NOMO-1 treated with dmso at 0.1 percent for 144 hours (cell line): ENCODE measurements at regions not wholly inside any gene's neighbourhood (a gene's known extent, or its start where the extent isn't known, plus 50 kb on each side); places are given as distances from the start of the nearest gene placed in this dataset.

Source experiments
- DNase-seq: peaks from one replicate; lab custom pipeline; 2025; ENCODE audit not compliant: unreplicated experiment; lab: John Stamatoyannopoulos, UW

DNA sequence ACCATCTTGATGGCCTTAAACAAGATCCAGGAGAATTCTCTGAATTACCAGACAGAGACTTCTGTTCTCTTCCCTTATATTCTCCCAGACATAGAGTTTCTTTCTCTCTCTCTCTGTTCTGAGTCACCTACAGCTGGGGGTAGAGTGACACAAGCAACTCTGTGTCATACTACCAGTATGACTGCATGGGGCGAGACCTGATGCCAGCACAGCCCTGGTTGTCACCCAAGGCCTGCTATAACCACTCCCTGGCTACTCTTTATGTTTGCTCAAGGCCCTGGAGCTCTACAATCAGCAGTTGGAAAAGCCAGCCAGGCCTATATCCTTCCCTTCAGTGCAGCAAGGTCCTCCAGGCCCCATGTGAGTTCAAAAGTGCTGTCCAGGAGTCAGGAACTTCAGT is 114.2 kb upstream of the TENT5D start:
- DNase-seq = no peak

DNA sequence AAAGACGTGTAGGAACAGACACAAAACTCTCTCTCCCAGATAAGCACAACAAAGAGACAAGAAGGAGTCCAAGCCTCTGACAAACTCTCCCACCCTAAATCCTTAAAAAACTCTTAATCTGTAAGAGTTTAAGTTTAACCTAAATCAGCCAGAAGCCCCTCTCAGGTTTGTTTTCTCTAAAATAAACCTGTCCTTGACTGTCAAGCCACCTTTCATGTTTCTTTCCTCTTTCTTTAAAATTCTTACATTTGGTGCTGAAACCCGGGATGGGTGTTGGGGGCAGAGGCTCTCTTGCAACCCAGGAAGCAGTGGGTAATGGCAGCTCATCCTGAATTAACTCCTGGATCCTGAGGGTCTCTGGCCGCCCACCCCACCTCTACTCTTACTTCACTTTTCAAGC is 107.8 kb upstream of the TENT5D start:
- DNase-seq = no peak

DNA sequence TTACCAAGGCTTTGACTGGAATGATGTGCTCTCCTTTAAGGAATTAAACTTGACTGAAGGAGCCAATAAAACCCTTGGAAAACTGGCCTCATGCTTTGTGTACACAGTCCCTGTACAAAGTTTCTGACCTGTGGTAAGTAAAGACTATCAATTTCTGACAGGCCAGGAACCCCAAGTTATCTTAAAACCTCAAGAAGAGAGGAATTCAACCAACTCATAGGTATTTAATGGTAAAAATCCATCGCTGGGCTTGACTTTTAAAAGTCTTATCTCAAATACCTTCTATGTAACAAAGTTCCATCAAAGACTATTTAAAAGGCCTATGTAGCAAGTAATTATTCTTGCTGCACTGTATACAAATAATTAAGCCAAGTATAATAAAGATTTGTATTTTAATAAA is 103.7 kb upstream of the TENT5D start:
- no peak for DNase-seq

DNA sequence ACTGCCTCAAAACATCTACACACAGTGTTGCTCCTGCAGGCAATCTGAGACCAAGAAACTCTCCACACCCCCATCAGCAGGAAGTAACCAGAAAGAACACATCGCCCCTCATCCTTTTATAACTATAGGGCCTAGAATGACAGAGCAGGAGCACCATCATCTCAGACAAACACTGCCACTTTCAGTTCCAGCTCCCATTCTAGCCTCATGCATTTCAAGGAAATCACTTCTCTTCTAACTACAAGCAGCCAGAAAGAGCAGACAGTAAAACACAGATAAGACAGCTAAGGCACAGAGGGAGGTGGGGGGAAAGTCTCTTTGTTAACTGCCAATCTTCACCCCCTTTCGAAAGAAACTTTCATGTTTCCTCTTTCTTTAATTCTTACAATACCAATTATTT is 102.6 kb upstream of the TENT5D start:
- DNase-seq = no peak

DNA sequence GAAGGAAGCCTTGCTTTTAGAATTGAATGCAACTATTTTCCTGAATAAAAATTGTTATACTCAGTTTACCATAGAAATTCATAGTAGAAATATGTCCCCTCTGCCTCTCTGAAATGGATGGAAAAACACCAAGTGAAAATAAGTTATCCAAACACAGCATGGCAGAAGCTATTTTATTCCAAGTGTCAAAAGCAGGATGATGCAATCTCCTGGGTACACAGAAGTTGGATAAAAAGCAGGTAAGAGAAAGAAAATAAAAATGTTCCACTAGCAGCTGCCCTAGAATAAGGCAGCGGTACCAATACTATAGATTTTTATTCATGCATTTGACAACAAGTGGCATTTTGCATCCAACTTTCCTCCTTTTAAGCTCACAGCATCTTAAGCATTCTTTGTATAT is 89.0 kb upstream of the TENT5D start:
- DNase-seq = no peak

DNA sequence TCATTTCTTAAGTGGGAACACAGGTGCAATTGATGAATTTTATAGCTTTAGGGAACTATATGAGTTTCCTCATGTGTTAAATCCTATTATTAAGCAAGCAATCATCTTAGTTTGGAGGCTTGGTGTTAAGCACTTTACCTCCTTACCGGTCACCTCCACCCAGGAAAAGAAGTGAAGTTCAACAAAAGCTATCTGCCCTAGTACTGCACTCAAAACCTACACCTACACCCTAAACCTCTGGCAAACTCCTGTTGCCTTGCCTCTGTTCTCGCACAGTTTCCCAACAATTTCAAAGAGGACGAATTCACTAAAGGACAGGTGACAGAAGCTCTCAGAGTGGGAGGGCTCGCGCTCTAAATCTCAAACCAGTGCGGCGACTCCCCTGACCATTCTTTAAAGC is 85.7 kb upstream of the TENT5D start:
- DNase-seq = no peak

DNA sequence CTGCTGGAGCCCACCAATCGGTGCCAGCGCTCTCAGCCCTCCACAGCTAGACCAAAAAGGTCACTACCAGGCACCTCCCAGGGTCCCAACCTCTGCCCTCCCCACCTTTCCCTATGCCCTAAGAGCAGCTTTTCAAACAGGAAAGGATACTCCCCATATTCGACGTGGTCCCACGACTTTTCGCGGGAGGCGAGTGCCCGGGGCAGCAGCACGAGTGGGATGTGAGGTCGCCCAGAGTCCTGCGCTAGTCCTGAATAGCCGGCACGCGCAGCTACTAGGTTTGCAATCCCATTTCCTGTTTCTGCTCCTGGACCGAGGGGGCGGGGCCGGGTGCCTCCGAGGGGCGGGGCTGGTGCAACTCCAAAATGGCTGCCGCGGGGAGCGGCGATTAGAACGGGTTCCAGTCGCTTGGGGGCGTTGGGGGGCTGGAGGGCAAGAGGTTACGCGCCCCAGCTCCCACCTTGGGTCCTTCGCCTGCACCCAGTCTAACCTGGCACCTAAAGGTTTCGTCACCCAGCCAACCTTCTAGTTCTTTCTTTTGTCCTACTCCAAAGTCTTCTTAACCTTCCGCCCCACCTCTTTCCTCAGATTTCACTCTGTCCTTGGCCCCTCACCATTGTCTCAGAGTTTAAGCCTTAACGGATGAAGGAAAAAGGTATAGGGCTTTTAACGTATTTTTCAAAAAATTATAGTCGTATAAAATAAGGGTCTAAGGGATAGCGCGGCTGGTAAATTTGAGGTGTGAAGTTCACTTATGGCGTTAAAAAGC is 85.0 kb upstream of the TENT5D start:
- DNase-seq = no peak

DNA sequence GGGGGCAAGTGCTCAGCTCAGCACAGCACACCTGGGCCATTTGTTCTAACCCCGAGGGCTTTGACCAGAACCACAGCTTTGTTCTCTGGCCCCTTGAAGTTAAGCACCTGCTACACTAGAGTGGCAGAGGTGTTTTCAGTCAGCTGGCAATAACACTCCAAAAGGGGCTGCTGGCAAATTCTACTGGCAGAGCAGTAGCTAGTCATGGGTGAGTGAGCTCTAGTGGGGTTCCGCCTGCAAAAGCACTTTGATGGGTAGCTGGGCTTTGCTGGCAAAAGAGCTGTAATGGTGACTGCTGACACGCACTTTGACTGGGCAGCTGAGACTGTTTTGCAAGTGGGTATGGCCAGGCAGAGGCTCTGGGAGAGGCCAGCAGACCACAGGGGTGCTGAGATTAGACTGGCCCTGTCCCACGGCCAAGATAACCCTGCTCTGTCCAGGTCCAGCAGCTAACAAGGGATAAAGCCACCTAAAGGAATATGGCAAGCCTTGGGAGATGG is 65.2 kb upstream of the TENT5D start:
- no peak for DNase-seq
